Ishikawa (cell line): ENCODE measurements at regions not wholly inside any gene's neighbourhood (a gene's known extent, or its start where the extent isn't known, plus 50 kb on each side); places are given as distances from the start of the nearest gene placed in this dataset.

Experiments used
- CEBPB ChIP-seq: IDR thresholded peaks from 2 replicates; pipeline ENCODE4 v1.6.1; 2012
- EGR1 ChIP-seq: IDR thresholded peaks from 2 replicates; pipeline ENCODE4 v1.6.1; 2012
- EP300 ChIP-seq: IDR thresholded peaks from 2 replicates; pipeline ENCODE4 v1.6.1; 2012; ENCODE audit warnings: borderline replicate concordance
- FOXM1 ChIP-seq: IDR thresholded peaks from 2 replicates; pipeline ENCODE4 v1.6.1; 2012; ENCODE audit warnings: low read depth, borderline replicate concordance
- MAX ChIP-seq: IDR thresholded peaks from 2 replicates; pipeline ENCODE4 v1.6.1; 2012
- NFIC ChIP-seq: IDR thresholded peaks from 2 replicates; pipeline ENCODE4 v1.6.1; 2012
- RAD21 ChIP-seq: IDR thresholded peaks from 2 replicates; pipeline ENCODE4 v1.6.1; 2012; ENCODE audit warnings: low read depth
- TAF1 ChIP-seq: IDR thresholded peaks from 2 replicates; pipeline ENCODE4 v1.6.1; 2012; ENCODE audit warnings: low read depth, mild to moderate bottlenecking
- TCF12 ChIP-seq: IDR thresholded peaks from 2 replicates; pipeline ENCODE4 v1.6.1; 2012; ENCODE audit warnings: low read depth
- TEAD4 ChIP-seq: IDR thresholded peaks from 2 replicates; pipeline ENCODE4 v1.6.1; 2012
- USF1 ChIP-seq: IDR thresholded peaks from 2 replicates; pipeline ENCODE4 v1.6.1; 2012
- YY1 ChIP-seq: IDR thresholded peaks from 2 replicates; pipeline ENCODE4 v1.6.1; 2012; ENCODE audit warnings: low read depth
- ZBTB7A ChIP-seq: IDR thresholded peaks from 2 replicates; pipeline ENCODE4 v1.6.1; 2012; ENCODE audit warnings: low read depth

- TF ChIP-seq YY1 = no peak
- TF ChIP-seq NFIC = no peak
- TF ChIP-seq USF1 = no peak
- TF ChIP-seq ZBTB7A = no peak
- no peak for TF ChIP-seq TAF1
- no peak for TF ChIP-seq CEBPB
- no peak for TF ChIP-seq TEAD4
- TF ChIP-seq RAD21 = no peak
- TF ChIP-seq EP300 = no peak
- no peak for TF ChIP-seq EGR1
- no peak for TF ChIP-seq MAX
- no peak for TF ChIP-seq TCF12
- TF ChIP-seq FOXM1 = no peak
These were observed 163.6 kb downstream of the MREG start for GRCh38 chr2:215849771-215850170.
